ENCODE measurements at regions not wholly inside any gene's neighbourhood (a gene's known extent, or its start where the extent isn't known, plus 50 kb on each side); places are given as distances from the start of the nearest gene placed in this dataset.

- Histone ChIP-seq H3K27ac (ENCODE audit: low read length) (no peak overlapping the region), H2AFZ (ENCODE audit: low read depth, low read length) (no peak overlapping the region), H3K79me2 (replicated peaks; ENCODE audit: insufficient read depth, low read length) (no peaks in the 10 kb centered on the region), H4K20me1 (ENCODE audit: insufficient read depth) (no peaks in the 10 kb centered on the region), H3K9me2 (ENCODE audit: insufficient read depth, low read length) (no peaks in the 10 kb centered on the region), H3K9ac (ENCODE audit: low read length) (no peak overlapping the region), H3K4me2 (ENCODE audit: low read length) (no peak overlapping the region), H3K27me3 (ENCODE audit: insufficient read depth, low read depth, low read length) (no peaks in the 10 kb centered on the region), H3F3A (ENCODE audit: insufficient read depth, low read length, poor library complexity, severe bottlenecking) (no peaks in the 10 kb centered on the region), H3K9me3 (ENCODE audit: low read length) (no peaks in the 10 kb centered on the region), H3K36me3 (ENCODE audit: insufficient read depth, low read length) (no peaks in the 10 kb centered on the region), H3K4me3 (ENCODE audit: low read length) (no peak overlapping the region)
- TF ChIP-seq REST (IDR thresholded peaks at IDR 0.05; ENCODE audit: borderline replicate concordance) (no peak), RAD21 (conservative IDR thresholded peaks at IDR 0.05) (no peak), CTCF (IDR thresholded peaks at IDR 0.05; ENCODE audit: poor library complexity, severe bottlenecking) (no peak), SMC3 (conservative IDR thresholded peaks at IDR 0.05; ENCODE audit: poor library complexity) (no peak), TAF1 (IDR thresholded peaks at IDR 0.05; ENCODE audit: low read depth) (no peak), EZH2 (IDR thresholded peaks at IDR 0.05; ENCODE audit: borderline replicate concordance, insufficient read depth, low read length, poor library complexity, severe bottlenecking) (no peak), EP300 (conservative IDR thresholded peaks at IDR 0.05; ENCODE audit: poor library complexity, severe bottlenecking) (no peak), POLR2AphosphoS5 (IDR thresholded peaks at IDR 0.05) (no peak), MXI1 (conservative IDR thresholded peaks at IDR 0.05; ENCODE audit: poor library complexity, severe bottlenecking) (no peak)
Measured at GRCh38 chr2:8582651-8583399, 99.0 kb upstream of the ID2 start.

- H3K4me2 ChIP-seq (ENCODE audit: low read length) = no peak overlapping the region
- no peaks in the 10 kb centered on the region for H3K9me2 ChIP-seq (ENCODE audit: insufficient read depth, low read length)
- no peak for TF ChIP-seq EZH2 (IDR thresholded peaks at IDR 0.05; ENCODE audit: borderline replicate concordance, insufficient read depth, low read length, poor library complexity, severe bottlenecking)
- no peak for TF ChIP-seq POLR2AphosphoS5 (IDR thresholded peaks at IDR 0.05)
- no peak overlapping the region for H3K27ac ChIP-seq (ENCODE audit: low read length)
- H4K20me1 ChIP-seq (ENCODE audit: insufficient read depth) = no peaks in the 10 kb centered on the region
- H3K4me3 ChIP-seq (ENCODE audit: low read length) = no peak overlapping the region
- H2AFZ ChIP-seq (ENCODE audit: low read depth, low read length) = no peak overlapping the region
- no peaks in the 10 kb centered on the region for H3K9me3 ChIP-seq (ENCODE audit: low read length)
- H3K27me3 ChIP-seq (ENCODE audit: insufficient read depth, low read depth, low read length) = no peaks in the 10 kb centered on the region
- H3K36me3 ChIP-seq (ENCODE audit: insufficient read depth, low read length) = no peaks in the 10 kb centered on the region
- no peak overlapping the region for H3K9ac ChIP-seq (ENCODE audit: low read length)
- no peaks in the 10 kb centered on the region for H3F3A ChIP-seq (ENCODE audit: insufficient read depth, low read length, poor library complexity, severe bottlenecking)
- H3K79me2 ChIP-seq (replicated peaks; ENCODE audit: insufficient read depth, low read length) = no peaks in the 10 kb centered on the region
Measured at GRCh38 chr2:8583400-8584173, 98.3 kb upstream of the ID2 start.

Data from neural cell (in vitro differentiated cells).